RWPE2 (cell line): ENCODE measurements at regions not wholly inside any gene's neighbourhood (a gene's known extent, or its start where the extent isn't known, plus 50 kb on each side); places are given as distances from the start of the nearest gene placed in this dataset.

Source experiments
- ATAC-seq: fragments of 200-7000 bp; cut with Tn5 transposase; 3 replicates; pipeline ENCODE4 v1.9.1; 2021; ENCODE audit warnings: low read depth
- DNase-seq: peaks from one replicate; pipeline ENCODE4 v3.0.0-alpha.2; 2020; ENCODE audit warnings: low spot score
- H3K27ac ChIP-seq: fragments of 450-650 bp; 2 replicates; pipeline ENCODE4 v1.5.1; 2017; ENCODE audit warnings: mild to moderate bottlenecking; ENCODE audit not compliant: poor library complexity, severe bottlenecking
- H3K27me3 ChIP-seq: fragments of 250-450 bp; sonication (Bioruptor Pico); 2 replicates; pipeline ENCODE4 v1.5.1; 2021; ENCODE audit warnings: mild to moderate bottlenecking, moderate library complexity; ENCODE audit not compliant: insufficient read depth, poor library complexity, severe bottlenecking
- H3K36me3 ChIP-seq: fragments of 250-450 bp; sonication (Bioruptor Pico); 2 replicates; pipeline ENCODE4 v1.5.1; 2020; ENCODE audit warnings: low read depth, mild to moderate bottlenecking, moderate library complexity
- H3K4me1 ChIP-seq: fragments of 250-450 bp; sonication (Bioruptor Pico); 2 replicates; pipeline ENCODE4 v1.5.1; 2021; ENCODE audit warnings: mild to moderate bottlenecking, moderate library complexity; ENCODE audit not compliant: insufficient read depth, poor library complexity, severe bottlenecking
- H3K4me3 ChIP-seq: fragments of 250-450 bp; sonication (Bioruptor Pico); 2 replicates; pipeline ENCODE4 v1.5.1; 2021; ENCODE audit warnings: mild to moderate bottlenecking, moderate library complexity; ENCODE audit not compliant: severe bottlenecking
- H3K9me3 ChIP-seq: fragments of 250-450 bp; sonication (Bioruptor Pico); 2 replicates; pipeline ENCODE4 v1.5.1; 2021; ENCODE audit warnings: mild to moderate bottlenecking, moderate library complexity; ENCODE audit not compliant: severe bottlenecking
- TF ChIP-seq, protein P1 (sequence below): fragments of 450-650 bp; IDR thresholded peaks from one replicate; pipeline ENCODE4 v1.5.1; 2017; ENCODE audit warnings: mild to moderate bottlenecking, moderate library complexity; ENCODE audit not compliant: poor library complexity, severe bottlenecking

DNA sequence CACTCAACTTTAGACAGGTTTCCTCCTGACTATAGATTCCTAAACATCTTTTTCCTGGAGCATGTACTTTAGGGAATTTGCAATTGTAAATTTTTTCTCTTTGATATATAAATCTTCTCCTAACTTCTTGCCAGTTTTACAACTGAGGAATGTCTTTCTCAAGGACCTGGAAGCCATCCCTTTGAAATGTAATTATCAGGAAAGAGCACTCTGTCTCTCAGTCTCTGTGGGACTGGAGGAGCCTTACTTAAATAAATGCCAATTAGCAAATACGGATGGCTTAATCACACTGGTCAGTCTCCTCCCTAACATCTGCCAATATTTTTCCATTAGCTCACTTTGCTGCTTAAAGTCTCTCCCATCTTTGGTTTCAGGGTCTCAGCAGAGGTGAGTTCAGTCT, 344.3 kb upstream of the ARRDC3 start:
- Histone ChIP-seq H3K4me3 (no peak overlapping the region), H3K27me3 (no peaks in the 10 kb centered on the region)

DNA sequence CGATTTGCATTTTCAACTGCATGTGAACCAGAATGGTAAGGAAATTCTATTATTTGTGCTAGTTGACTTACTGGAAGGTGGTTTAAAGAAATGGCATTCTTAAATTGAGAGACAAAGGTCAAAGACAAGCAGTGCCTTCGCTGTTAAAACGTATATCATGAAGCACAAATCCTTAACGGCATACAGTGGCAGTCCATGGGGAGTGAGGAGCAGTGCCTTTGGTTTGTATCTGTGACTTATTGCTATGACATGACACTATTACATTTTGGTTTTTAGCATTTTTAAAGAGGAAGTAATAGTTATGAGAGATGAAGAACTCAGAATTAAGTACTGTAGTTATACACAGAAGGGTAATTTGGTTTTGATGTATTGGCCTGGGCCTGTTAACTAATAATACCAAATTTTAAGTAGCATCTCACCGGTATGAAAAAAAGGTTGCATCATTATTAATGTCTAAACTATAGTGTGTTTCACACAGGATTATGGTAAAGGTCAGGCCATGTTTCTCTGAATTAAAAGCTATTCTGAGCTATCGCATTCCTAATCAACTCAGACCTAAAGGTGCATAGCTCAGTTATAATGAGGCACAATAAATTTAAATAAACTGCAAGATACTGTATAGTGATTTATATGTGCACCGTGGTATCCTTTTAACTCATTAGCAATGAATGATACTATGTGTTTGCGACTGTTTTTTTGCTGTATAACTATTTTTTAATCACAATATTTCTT, 339.8 kb upstream of the ARRDC3 start:
- Histone ChIP-seq H3K4me3 (no peak overlapping the region), H3K9me3 (no peaks in the 10 kb centered on the region), H3K27me3 (peaks cover 3% of the 10 kb centered on the region), H3K4me1 (no peaks in the 10 kb centered on the region), H3K27ac (no peak overlapping the region), H3K36me3 (no peaks in the 10 kb centered on the region)
- TF ChIP-seq, protein P1, sequence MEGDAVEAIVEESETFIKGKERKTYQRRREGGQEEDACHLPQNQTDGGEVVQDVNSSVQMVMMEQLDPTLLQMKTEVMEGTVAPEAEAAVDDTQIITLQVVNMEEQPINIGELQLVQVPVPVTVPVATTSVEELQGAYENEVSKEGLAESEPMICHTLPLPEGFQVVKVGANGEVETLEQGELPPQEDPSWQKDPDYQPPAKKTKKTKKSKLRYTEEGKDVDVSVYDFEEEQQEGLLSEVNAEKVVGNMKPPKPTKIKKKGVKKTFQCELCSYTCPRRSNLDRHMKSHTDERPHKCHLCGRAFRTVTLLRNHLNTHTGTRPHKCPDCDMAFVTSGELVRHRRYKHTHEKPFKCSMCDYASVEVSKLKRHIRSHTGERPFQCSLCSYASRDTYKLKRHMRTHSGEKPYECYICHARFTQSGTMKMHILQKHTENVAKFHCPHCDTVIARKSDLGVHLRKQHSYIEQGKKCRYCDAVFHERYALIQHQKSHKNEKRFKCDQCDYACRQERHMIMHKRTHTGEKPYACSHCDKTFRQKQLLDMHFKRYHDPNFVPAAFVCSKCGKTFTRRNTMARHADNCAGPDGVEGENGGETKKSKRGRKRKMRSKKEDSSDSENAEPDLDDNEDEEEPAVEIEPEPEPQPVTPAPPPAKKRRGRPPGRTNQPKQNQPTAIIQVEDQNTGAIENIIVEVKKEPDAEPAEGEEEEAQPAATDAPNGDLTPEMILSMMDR: no peak
- no peak for DNase-seq
- ATAC-seq: no peak

More for the DNA sequence above, 344.3 kb upstream of the ARRDC3 start:
- H3K36me3 ChIP-seq: no peaks in the 10 kb centered on the region
- TF ChIP-seq, protein P1: no peak
- H3K9me3 ChIP-seq: no peaks in the 10 kb centered on the region
- DNase-seq: no peak
- ATAC-seq: no peak
- no peaks in the 10 kb centered on the region for H3K4me1 ChIP-seq
- no peak overlapping the region for H3K27ac ChIP-seq

DNA sequence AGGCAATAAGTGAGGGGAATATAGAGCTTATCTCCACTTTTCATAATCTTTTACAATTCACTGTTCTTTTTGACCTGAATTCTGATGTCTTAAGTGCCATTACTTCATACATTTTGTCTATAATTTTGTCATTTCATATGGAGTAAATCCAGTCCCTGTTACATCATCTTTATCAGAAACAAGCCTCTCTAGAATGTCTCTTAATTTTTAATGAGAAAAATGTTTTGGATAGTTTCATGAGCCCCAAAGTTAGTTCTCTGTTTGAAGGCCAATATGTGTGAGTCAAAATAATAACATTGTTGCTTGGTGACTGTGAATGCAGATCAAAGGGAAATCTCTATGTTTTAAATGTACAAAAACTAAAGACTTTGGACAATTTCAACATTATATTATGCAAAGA, 329.6 kb upstream of the ARRDC3 start:
- H3K27me3 ChIP-seq: no peaks in the 10 kb centered on the region
- no peak overlapping the region for H3K4me3 ChIP-seq
- no peak overlapping the region for H3K27ac ChIP-seq
- TF ChIP-seq, protein P1: no peak
- DNase-seq (no peak), ATAC-seq (no peak)
- no peaks in the 10 kb centered on the region for H3K36me3 ChIP-seq
- H3K9me3 ChIP-seq: no peaks in the 10 kb centered on the region
- H3K4me1 ChIP-seq: no peaks in the 10 kb centered on the region

DNA sequence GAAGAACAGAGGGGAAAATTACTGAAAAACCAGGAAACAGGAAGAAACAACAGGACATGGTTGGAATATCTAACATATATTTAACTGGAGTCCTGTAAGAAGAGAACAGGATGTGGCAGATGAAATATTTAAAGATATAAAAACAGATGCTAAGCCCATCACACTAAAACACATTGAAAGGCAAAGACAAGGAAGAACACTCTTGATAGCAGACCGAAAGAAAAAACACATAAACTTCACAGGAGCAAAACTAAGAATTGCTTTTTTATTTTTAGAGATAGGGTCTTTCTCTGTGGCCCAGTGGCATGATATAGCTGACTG, 324.4 kb upstream of the ARRDC3 start:
- TF ChIP-seq, protein P1: no peak
- Histone ChIP-seq H3K36me3 (no peaks in the 10 kb centered on the region), H3K4me1 (no peaks in the 10 kb centered on the region), H3K4me3 (no peak overlapping the region), H3K27ac (no peak overlapping the region), H3K27me3 (no peaks in the 10 kb centered on the region), H3K9me3 (no peaks in the 10 kb centered on the region)
- no peak for ATAC-seq
- DNase-seq: no peak

DNA sequence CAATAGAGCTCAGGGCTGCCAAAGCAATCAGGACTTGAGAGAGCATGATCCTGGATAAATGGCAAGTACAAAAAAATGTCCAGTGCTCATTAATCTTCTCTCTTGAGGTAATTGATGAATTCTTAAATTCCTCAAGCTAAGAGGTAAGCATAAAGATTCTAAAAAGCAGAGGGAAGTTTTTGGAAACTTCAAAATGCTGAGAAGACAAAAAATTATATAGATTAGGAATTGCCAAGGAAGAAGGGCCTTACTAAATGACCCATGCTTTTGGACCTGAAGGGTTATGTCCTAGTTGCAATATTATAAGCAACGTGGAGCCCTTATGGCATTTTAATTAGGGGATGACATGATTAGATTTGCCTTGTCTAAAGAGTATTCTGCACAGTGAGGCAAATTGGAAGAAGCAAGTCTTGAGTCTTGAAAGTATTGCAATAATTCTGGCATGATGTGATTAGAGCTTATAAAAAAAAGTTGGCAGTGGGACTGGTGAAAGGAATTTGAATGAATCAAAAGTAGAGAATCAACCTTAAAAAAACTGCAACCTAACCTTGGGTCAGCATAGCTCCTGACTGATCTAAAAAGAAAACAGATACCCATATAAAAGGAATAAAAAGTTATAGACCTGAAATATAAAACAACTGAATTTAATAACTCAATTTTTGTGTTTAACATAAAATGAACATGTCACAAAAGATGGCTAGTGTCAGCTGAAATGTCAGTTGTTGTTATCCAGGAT, 323.8 kb upstream of the ARRDC3 start:
- ATAC-seq (no peak), DNase-seq (no peak)
- Histone ChIP-seq H3K27ac (no peak overlapping the region), H3K27me3 (no peaks in the 10 kb centered on the region), H3K4me1 (no peaks in the 10 kb centered on the region), H3K36me3 (no peaks in the 10 kb centered on the region), H3K4me3 (no peak overlapping the region), H3K9me3 (no peaks in the 10 kb centered on the region)
- TF ChIP-seq, protein P1: no peak
